DMS114 treated with DMSO at 0.1 percent for 48 hours (cell line): ENCODE measurements at regions not wholly inside any gene's neighbourhood (a gene's known extent, or its start where the extent isn't known, plus 50 kb on each side); places are given as distances from the start of the nearest gene placed in this dataset.
A peak's percentile ranks its signal among the peaks of the same experiment; 100 is the strongest.

ENCODE experiments used
- DNase-seq: peaks from one replicate; lab custom pipeline; 2025; ENCODE audit not compliant: unreplicated experiment; lab: John Stamatoyannopoulos, UW

DNA sequence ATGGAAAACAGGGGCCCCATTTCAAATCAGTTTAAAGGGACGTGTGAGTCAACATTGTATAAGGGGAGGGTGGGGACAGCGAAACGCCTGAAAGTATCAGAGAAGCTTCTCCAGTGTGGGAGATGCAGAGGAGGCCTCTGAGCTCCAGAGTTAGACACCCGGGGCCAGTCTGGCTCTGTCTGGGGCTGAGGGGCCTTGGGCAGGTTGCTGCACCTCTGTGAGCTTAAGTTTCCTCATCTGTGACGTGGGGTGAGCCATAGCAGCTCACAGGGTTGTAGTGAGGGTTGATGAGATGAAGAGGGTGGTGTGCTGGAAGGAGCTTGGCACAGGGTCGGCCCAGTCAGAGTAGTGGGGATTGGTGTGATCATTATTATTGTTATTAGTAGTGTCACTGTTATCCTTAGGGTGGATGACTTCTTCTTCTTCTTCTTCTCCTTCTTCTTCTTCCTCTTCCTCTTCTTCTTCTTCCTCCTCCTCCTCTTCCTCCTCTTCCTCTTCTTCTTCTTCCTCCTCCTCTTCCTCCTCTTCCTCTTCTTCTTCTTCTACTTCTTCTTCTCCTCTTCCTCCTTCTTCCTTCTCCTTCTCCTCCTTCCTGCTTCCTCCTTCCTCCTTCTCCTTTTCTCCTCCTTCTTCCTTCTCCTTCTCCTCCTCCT, 282.0 kb downstream of the PTPRU start:
- DNase-seq: no peak

DNA sequence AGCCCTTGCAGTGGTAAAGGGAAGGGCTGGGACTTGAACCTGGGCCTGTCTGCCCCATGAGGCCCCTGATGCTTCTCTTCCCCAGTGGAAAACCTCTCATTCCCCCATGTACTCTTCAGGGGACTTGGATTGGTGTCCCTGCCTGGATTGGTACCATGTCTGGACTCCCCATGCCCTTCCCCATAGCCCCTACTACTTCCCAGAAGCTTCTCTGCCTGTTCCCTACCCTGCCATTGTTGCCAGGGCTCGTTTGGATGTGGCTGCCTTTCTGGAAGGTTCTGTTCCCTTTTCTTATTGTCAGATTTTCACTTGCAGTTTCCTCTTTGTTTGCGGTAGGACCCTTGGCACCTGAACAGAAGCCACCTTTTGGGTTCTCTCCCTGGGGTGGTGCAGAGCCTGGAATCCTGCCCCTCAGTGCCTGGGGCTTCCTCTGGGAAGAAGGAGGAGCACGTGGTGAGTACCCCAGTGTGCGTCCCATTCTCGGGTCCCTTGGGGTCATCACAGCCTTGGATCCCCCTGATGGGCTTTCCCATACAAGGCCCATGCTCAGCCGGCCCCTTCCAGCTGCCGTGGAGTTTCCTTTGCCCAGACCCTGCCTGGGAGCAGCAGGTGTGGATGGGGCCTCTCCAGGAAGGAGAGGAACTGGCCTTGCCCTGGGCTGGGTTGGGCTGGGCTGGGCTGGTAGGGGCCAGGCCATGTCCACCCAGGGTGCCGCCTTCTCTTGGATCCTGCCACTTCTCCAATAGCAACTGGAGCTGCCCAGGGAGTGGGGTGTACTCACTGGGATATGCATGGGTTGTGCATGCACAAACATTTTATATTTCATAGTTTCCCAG, 281.1 kb downstream of the PTPRU start:
- no peak for DNase-seq

- no peak for DNase-seq
Measured at GRCh38 chr1:29516063-29516820, 279.9 kb downstream of the PTPRU start.

- DNase-seq: no peak
Measured at GRCh38 chr1:29515170-29515955, 279.0 kb downstream of the PTPRU start.

GRCh38 chr1:29514361-29515169, 278.2 kb downstream of the PTPRU start:
- DNase-seq: no peak

- DNase-seq: peak; percentile 18
Measured at GRCh38 chr1:29513357-29513756, 277.0 kb downstream of the PTPRU start.

DNA sequence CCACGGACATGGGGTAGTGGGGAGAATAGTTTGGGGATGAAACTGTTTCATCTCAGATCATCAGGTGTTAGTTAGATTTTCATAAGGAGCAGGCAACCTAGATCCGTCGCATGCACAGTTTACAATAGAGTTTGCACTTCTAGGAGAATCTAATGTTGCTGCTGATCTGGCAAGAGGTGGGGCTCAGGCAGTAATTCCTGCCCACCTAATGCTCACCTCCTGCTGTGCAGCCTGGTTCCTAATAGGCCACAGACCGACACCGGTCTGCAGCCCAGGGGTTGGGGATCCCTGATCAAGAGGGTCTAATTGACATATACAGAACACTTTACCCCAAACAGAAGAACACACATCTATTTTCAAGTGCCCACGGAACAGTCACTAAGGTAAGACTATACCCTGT, 275.1 kb downstream of the PTPRU start:
- no peak for DNase-seq

DNA sequence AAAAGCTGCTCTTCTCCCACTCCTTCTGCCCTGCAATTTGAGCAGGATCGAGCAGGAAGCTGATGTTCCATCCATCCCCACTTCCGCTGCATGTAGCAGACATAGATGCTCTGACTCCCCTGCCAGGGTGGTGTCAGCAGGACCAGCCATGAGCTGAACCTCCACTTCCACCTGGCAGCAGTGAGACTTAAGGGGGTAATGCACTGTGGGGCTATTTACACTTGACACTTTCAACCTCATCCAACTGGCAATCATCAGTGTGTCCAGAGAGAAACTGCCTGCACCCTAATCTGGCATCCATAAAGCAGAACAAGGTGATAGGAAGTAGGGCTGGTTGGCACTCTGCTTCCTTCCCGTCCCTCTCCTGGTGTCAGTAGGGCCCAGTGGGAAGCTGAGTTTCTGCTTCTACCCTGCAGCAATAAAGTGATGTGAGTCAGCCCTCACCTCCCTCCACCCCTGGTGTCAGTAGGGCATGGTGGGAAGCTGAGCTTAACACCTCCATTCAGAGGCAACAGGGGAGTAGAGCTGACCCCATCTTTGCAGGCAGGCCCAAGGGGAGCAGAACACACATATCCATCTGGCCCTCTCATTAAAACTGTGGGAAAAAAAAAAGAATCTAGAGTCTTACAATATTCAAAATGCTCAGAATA, 272.3 kb downstream of the PTPRU start:
- no peak for DNase-seq

DNA sequence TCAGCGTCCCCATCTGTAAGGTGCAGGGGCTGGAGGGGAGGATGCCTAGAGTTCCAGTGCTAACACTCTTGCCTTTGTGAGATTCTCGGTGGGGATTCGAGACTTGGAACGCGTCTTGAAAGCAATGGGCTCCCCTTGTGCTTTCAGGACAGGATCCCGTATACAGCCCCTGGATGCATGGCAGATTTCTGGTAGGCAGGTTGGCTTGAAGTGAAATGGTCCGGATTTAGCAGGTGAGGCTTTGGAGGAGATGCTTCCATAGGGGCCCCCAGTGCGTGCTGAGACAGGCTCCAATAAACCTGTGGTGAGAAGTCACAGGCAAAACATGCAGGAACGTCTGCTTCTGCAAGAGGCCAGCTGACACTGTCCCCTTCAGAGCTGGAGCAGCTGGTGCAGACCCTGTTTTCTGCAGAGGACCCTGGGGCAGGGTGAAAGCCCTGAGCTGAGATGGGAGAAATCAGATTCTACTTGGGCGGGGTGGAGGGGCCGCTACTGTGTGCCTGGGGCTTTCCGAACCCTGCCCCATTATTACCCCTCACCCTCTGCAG, 270.4 kb downstream of the PTPRU start:
- no peak for DNase-seq

DNA sequence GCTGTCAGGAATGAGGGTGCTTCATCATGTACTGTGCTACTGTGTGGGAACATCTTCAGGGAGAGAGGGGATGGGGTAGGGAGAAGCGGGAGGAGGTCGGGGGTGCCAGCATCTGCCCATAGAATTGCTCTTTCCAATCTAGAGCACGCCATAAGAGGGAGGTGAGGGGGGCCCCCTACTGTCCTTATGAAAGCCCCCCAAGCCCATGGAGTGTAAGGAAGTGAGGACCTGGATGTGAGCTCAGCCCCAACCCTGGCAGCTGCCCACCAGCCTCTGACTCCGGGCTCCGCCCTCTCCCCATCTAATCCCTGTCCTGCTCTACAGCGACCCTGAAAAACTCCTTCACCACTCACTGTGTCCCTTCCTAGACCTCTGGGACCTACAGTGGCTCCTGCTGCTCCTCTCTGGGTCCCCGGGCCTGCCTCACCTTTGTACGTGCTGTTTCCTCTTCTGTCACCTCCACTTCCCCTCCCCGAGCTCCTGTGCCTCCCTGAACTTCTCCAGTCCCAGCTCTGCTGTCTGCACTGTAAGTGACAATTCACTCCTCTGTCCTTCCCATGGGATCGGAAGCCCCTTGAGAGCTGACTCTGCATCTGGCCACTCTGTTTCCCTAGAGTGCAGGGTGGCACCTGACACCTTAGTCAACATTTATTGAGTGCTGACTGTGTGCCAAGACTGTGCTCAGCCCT, 269.4 kb downstream of the PTPRU start:
- DNase-seq: no peak

DNA sequence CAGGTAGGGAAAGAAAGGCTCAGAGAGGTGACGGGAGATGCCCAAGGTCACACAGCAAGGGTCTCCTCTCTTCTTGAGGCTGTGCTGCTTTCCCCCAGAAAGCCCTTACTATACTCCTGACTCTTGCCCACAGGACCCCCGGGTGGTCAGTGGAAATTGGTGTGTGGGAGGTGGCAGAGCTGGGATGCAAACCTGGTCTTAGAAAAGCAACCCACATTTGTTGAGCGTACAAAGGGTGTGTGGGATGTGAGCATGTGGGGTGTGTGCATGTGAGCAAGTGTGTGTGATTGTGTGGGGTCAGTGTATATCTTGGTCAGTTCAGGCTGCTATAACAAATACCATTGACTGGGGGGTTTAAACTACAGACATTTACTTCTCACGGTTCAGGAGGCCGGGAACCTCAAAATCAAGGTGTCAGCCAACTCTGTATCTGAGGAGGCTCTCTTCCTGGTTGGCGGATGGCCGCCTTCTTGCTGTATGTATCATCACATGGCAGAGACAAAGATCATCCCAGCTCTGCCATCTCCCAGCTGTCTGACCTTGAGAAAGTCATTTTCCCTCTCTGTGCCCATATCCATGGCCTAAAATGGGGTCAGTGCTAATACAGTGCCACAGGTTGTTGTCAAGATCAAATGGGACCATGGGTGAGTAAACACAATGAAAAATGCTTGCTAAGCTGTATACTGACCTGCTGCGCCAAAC, 268.5 kb downstream of the PTPRU start:
- no peak for DNase-seq

DNA sequence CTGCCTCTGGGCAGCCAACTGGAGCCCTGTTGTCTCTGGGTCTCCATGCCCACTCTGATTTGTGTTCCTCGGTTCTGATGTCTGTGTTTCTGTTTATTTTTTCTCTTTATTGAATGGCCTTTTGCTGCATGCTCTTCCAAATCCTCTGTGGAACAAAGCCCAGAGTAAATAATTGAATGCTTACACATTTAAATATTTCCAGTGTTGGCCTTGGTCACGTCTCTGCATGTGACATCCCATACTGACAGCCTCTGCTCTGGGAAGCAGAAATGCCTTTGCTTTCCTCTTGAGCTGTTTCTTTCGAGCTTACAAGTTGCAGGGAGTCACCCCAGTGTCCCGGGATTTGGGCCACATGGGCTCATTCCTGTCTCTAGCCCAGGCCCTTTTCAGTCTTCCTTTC, 267.9 kb downstream of the PTPRU start:
- DNase-seq: no peak

- DNase-seq: no peak
Measured at GRCh38 chr1:29502911-29503840, 266.9 kb downstream of the PTPRU start.

GRCh38 chr1:29502225-29502910, 266.0 kb downstream of the PTPRU start:
- DNase-seq: no peak

DNA sequence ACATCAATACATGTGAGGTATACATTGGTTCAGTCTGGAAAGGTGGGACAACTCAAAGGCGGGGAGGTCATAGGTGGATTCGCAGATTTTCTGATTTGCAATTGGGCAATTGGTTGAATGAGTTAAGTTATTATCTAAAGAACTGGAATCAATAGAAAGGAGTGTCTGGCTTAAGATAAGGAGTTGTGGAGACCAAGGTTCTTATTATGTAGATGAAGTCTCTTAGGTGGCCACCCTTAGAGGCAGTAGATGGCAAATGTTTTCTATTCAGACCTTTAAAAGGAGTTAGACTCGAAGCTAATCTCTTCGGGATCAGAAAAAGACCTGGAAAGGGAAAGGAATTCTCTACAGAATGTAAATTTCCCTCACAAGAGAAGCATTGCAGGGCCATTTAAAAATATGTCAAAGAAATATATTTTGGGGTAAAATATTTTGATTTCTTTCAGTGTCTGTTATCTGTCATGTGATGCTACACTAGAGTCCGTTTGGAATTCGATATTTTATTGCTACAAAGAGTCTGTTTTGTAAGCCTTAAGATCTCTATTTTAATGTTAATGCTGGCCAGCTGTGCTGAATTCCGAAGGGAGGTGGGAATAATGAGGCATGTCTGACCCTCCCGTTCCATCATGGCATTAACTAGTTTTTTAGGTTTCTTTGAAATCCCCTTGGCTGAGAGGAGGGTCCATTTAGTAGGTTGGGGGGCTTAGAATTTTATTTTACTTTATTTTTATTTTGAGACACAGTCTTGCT, 265.1 kb downstream of the PTPRU start:
- DNase-seq: no peak

DNA sequence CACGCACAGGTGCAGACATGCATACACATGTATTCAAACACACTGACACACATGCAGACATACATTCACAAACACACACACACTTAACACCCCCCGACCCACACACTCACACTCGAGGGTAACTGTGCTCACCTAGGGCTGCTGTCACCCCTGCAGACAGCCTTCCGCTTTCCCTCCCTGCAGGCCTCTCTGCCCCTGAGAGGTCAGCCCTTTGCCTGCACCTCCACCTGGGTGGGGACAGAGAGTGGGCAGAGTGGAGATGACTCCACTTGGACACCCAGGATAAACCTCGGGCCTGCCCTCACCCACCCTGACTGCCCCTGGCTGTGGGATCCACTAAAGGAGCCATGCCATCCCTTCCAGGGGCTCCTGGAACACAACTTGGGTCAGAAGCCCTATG, 264.3 kb downstream of the PTPRU start:
- no peak for DNase-seq
